IPS-15b (cell line): ENCODE measurements at regions not wholly inside any gene's neighbourhood (a gene's known extent, or its start where the extent isn't known, plus 50 kb on each side); places are given as distances from the start of the nearest gene placed in this dataset.

Experiments
- H3K27me3 ChIP-seq: one replicate; pipeline ENCODE4 v1.6.1; 2013; ENCODE audit warnings: low read length; ENCODE audit not compliant: control insufficient read depth, insufficient read depth
- H3K36me3 ChIP-seq: one replicate; pipeline ENCODE4 v1.6.1; 2013; ENCODE audit warnings: low read length; ENCODE audit not compliant: control insufficient read depth, insufficient read depth
- H3K4me1 ChIP-seq: one replicate; pipeline ENCODE4 v1.6.1; 2013; ENCODE audit warnings: mild to moderate bottlenecking, low read length; ENCODE audit not compliant: control insufficient read depth, insufficient read depth
- H3K4me3 ChIP-seq: one replicate; pipeline ENCODE4 v1.5.1; 2013; ENCODE audit warnings: low read depth, low read length
- H3K9ac ChIP-seq: one replicate; pipeline ENCODE4 v1.6.1; 2013; ENCODE audit warnings: low read depth, mild to moderate bottlenecking, low read length
- H3K9me3 ChIP-seq: one replicate; pipeline ENCODE4 v1.6.1; 2013; ENCODE audit warnings: mild to moderate bottlenecking, low read length; ENCODE audit not compliant: control insufficient read depth, insufficient read depth

- Histone ChIP-seq H3K36me3 (no peaks in the 10 kb centered on the region), H3K4me1 (peaks cover 18% of the 10 kb centered on the region), H3K4me3 (no peak overlapping the region), H3K27me3 (peaks cover 4% of the 10 kb centered on the region), H3K9me3 (no peaks in the 10 kb centered on the region), H3K9ac (no peak overlapping the region)
Measured at GRCh38 chr9:82923912-82924605, 138.9 kb downstream of the RASEF start.
